GM21825 (cell line): ENCODE measurements at regions not wholly inside any gene's neighbourhood (a gene's known extent, or its start where the extent isn't known, plus 50 kb on each side); places are given as distances from the start of the nearest gene placed in this dataset.

ENCODE experiments used
- ATAC-seq: cut with Tn5 transposase; IDR thresholded peaks from one replicate; pipeline ENCODE4 v1.9.1; 2021; ENCODE audit warnings: mild to moderate bottlenecking, moderate library complexity; ENCODE audit not compliant: unreplicated experiment

DNA sequence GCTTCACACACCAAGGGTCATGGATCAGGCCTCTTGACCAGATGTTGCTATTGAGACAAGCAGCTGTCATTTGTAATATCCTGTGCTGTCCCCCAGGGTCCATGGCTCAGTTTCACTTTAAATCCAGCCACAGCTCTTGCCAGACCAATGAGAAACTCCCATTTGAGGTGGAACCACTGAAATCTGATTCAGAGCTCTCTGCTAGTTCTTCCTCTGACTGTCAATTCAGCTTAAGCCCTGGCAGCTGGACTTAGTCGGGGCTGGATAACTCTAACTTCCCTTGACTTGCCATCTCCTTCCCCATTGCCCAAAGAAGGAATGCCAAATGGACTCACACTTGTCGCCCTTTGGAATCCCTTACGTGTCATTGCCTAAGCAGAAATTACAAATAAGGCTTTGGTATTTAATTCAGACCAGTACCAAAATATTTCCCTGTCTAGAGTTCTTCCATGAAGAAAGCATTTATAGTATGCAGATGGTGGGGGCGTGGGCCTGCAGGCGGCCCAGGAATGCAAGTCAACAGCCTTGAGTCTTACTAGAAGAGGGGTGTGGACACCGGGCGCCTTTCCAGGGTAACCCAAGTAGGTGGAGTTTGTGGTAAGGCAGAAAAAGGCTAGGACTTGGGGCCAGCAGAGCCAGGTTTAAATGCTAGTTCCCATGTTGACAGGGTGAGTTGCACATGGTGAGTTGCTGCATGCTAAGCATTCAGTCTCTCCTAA lies 96.9 kb upstream of the TMPO start:
- peak; percentile 86 for ATAC-seq

- ATAC-seq, result no peak
These were observed 96.2 kb upstream of the TMPO start for GRCh38 chr12:98419081-98419794.

DNA sequence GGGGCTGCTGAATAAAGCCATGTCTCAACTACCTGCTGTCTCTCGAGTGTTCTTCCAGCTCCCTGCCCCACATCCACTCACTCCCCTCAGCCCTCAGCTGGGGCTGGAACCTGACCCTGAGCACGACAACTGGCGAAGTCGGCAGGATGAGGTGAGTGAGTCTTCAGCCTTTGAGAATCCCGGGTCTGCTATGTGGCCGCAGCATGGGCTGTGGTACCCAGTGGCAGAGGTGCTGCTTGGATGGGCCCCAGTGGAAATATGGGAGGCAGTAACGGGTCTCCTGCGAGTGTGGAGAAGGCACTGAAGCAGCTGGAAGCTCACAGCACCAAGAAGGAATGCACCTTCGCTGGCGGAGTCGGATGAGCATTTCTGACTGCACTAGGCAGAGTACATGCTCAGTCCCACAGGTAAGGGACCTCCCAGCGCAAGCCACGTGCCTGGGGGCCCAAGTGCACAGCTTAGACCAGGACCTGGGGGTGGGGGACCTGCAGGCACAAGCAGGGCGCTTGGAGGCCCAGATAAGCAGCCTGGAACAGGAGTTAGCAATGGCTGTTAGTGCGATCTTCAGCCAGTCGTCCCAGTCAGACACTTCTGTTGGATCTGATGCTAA lies 95.5 kb upstream of the TMPO start:
- ATAC-seq, result no peak

DNA sequence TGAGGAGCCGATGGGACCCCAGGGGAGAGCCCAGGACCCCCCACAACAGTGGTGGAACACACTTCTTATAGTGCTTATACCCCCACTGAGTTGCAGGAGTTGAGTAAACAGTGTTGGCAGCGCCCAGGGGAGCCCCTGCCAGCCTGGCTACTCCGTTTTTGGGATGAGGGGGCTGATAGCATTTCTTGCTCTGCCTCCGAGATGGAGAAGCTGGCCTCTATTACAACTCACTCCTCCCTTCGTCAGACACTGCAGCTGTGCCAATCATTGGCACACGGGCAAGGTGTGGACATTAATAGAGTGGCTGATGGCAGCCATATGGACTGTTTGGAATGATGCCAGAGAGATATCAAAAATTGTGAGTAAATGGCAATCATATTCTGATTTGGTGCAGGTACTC lies 94.9 kb upstream of the TMPO start:
- ATAC-seq, result no peak

GRCh38 chr12:98421316-98421715 lies 94.1 kb upstream of the TMPO start:
- no peak for ATAC-seq

GRCh38 chr12:98422359-98422758 lies 93.0 kb upstream of the TMPO start:
- no peak for ATAC-seq

- ATAC-seq, result no peak
These were observed 92.6 kb upstream of the TMPO start for GRCh38 chr12:98422812-98423211.

DNA sequence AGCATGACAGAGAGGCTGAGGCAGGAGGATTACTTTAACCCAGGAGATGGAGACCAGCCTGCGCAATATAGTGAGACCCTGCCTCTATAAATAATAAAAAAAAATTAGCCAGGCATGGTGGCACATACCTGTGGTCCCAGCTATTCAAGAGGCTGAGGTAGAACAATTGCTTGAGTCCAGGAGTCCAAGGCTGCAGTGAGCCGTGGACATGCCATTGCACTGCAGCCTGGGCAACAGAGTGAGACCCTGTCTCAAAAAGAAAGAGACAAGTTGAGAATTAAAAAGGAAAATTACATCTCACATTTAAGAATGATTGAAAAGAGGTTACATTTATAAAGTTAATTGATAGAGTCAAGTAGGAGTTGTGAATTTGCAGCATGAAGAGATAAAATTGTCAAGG lies 91.4 kb upstream of the TMPO start:
- no peak for ATAC-seq

- ATAC-seq, result peak; percentile 62
These were observed 90.5 kb upstream of the TMPO start for GRCh38 chr12:98424726-98425401.

DNA sequence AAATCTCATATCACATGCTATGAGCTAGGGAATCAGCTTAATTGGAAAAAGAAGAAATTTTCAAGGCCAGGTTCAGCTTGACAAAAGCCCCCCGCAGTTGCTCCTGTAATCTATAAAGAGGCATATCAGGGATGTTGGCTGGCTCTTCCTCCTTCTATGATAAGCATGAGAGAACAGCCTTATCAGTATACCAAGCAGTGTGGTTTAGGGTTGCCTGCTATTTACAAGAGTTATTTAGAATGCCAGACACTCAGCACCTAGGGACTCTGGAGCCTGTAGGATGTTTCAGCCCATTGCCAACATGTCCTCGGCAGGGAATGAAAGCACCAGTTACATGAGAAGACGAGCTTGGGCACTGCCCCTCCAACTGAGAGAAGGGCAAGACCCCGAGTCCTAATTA lies 89.5 kb upstream of the TMPO start:
- ATAC-seq, result no peak

DNA sequence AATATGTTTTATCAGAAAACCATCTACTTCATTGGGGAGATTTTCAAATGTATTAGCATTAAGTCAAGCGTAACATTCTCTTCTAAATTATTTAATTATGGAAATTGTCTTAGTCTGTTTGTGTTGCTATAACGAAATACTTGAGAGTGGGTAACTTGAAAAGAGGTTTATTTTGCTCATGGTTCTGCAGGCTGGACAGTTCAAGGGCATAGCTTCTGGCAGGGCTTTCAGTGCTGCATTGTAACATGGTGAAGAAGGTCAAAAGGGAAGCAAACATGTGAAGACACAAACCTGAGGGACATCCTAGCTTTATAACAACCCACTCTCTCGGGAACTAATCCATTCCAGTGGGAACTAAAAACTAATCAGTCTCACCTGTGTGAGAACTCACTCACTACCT lies 84.3 kb upstream of the TMPO start:
- no peak for ATAC-seq

- ATAC-seq, result no peak
These were observed 78.2 kb upstream of the TMPO start for GRCh38 chr12:98437166-98437565.

DNA sequence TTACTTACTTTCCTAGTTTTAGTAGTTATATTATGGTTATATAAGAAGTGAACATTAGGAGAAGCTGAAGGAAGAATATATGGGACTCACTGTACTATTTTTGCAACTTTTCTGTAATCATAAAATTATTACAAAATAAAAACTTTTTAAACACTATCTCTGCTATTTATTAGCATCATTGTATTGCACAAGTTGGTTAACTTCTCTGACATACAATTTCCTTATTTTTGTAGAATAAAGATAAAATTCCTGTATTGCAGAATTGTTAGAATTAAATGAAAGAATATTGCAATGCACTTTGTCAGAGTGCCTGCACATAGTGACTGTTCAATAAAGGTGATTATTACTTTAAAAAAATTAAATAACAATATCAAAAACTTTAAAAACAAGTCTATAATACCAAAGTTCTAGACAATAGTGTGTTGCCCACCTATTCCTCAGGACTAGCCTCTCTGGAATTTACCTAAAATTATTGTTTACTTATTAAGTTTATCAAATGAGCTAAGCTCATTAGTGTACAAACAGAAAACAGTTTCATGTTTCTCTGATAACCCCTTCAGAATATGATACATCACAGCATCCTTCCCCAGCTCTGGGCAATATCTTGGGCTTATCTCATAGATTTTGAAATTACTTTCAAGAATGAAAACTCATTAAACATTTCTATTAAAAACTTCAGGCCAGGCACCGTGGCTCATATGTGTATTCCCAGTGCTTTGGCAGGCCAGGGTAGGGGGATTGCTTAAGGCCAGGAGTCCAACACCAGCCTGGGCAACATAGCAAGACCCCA lies 77.4 kb upstream of the TMPO start:
- no peak for ATAC-seq

DNA sequence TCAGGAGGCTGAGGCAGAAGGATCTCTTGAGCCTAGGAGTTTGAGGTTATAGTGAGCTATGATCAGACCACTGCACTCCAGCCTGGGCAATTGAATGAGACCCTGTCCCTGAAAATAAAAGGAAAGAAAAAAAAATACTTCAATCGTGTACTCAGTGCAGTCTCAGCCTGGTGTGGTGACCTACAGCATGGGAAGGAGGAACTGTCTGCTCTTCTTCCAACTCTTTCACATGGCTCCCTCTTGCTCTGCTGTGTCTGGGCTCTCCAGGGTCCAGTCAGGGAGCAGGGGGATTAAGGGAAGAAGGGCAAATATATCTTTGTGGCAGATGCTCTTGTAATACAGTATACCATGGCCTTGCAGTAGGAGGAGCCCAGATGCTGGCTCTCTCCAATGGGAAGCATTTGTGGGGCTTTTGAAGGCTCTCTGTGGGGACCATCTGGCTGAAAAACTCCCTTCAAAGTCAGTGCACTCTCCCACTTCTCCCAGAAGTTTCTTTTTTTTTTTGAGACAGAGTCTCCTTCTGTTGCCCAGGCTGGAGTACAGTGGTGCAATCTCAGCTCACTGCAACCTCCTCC lies 76.6 kb upstream of the TMPO start:
- no peak for ATAC-seq

GRCh38 chr12:98439471-98439951 lies 75.9 kb upstream of the TMPO start:
- ATAC-seq, result no peak

DNA sequence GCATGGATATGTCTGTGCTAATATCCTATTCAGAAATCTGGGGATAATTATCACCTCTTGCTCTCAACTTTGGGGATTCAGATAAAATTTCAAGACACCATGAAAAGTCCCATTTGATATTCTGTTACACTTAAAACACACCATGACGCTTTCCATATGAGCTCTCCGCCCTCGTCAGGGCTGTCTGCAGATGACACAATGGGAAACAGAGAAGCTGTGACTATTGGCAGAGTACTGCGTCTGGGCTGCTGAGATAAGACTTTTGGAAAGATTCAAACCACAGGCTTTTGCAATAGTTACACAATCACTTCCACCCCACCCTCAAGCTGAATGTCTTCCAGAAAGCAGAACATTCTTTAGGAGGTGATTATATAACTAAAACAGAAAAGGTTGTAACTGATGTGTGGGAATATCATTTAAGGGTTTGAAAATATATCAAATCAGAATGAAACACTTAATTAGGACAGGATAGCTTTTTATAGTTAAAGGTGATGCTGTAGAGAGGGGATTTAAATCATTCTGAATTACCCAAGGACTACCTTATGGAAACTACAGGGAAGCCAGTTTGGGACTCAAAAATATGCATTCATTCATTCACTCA lies 75.3 kb upstream of the TMPO start:
- no peak for ATAC-seq

- no peak for ATAC-seq
These were observed 69.3 kb upstream of the TMPO start for GRCh38 chr12:98446060-98446459.

GRCh38 chr12:98446682-98447081 lies 68.7 kb upstream of the TMPO start:
- no peak for ATAC-seq

DNA sequence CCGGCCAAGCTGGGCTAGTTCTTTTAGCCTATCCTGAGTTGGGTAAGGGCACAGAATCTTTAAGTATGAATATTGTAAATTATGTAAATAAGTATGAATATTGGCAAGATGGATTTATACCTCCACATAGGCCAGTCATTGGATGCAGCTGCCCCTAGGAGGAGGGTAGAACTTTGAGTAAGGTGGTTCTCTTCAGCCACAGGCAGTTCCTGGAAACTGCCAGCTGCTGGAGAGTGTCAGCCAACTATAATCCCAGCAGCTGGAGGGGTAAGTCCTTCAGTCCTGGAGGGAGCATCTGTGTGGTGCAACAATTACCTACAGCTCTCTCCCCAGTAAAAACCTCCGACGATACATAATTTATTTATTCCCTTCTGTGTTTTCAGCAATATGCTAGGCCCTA lies 65.8 kb upstream of the TMPO start:
- no peak for ATAC-seq

DNA sequence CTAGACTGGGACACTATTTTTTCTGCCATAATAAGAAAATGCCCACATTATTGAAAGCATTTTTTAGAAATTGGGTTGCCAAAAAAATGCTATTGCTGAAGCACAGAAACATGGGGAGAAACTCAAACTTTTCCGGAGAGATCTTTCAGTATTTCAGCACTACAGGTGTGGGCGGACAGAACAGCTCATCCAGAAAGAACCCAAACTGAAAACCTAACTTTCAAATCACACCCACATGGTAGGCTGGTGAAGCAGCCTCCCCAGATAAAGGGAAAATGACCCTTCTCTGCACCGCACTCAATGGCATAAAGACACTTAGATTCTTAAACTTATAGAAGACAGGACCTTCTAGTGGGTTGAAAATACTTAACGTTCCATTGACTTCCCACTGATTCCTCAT lies 62.3 kb upstream of the TMPO start:
- no peak for ATAC-seq
